ENCODE measurements at regions not wholly inside any gene's neighbourhood (a gene's known extent, or its start where the extent isn't known, plus 50 kb on each side); places are given as distances from the start of the nearest gene placed in this dataset.

DNA sequence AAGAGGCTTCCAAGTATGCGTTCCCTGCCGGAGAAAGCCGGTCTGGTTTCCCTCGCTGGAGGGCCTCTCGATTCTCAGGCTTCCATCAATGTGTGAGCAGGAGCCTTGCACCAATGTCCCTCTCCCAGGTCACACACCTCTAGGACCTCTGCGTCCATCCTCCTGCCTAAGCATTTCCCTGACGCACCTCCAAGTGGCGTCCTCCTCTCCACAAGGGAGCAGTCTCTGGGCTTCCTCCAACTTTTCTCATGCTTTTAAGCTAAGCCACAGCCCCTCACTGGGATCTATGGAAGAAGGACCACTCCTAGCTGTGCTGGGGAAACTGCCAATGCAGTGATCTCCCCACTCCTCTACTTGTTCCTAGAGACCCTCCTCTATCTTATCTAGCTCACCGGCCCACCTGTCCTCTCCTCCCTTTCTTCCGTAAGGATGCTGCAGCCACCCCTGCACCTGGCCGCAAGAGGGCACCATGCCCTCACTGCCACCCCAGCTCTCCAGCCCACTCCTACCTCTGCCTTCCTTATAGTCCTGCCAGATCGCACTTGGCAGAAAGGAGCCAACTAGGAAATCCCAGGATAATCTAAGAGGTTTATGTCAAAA, 258.7 kb downstream of the LRFN2 start:
- TF ChIP-seq, protein P1, sequence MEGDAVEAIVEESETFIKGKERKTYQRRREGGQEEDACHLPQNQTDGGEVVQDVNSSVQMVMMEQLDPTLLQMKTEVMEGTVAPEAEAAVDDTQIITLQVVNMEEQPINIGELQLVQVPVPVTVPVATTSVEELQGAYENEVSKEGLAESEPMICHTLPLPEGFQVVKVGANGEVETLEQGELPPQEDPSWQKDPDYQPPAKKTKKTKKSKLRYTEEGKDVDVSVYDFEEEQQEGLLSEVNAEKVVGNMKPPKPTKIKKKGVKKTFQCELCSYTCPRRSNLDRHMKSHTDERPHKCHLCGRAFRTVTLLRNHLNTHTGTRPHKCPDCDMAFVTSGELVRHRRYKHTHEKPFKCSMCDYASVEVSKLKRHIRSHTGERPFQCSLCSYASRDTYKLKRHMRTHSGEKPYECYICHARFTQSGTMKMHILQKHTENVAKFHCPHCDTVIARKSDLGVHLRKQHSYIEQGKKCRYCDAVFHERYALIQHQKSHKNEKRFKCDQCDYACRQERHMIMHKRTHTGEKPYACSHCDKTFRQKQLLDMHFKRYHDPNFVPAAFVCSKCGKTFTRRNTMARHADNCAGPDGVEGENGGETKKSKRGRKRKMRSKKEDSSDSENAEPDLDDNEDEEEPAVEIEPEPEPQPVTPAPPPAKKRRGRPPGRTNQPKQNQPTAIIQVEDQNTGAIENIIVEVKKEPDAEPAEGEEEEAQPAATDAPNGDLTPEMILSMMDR (IDR thresholded peaks at IDR 0.05; ENCODE audit: low read length) = peak; percentile 79
- TF ChIP-seq EZH2 (IDR thresholded peaks at IDR 0.05; ENCODE audit: borderline replicate concordance, low read length) = no peak

All from OCI-LY1 (cell line).